Progenitor cell of endocrine pancreas (in vitro differentiated cells): ENCODE measurements at regions not wholly inside any gene's neighbourhood (a gene's known extent, or its start where the extent isn't known, plus 50 kb on each side); places are given as distances from the start of the nearest gene placed in this dataset.

ENCODE experiments used
- DNase-seq: peaks from one replicate; pipeline ENCODE4 v3.0.0; 2021; ENCODE audit warnings: low spot score; ENCODE audit not compliant: unreplicated experiment
- H3K27ac Mint-ChIP-seq: 2 replicates; pipeline ENCODE4 v1.8.0; 2021; ENCODE audit warnings: mild to moderate bottlenecking, moderate library complexity, mixed read lengths
- H3K27me3 Mint-ChIP-seq: 2 replicates; pipeline ENCODE4 v1.8.0; 2021; ENCODE audit warnings: mixed read lengths
- H3K36me3 Mint-ChIP-seq: 2 replicates; pipeline ENCODE4 v1.8.0; 2022; ENCODE audit warnings: mixed read lengths; ENCODE audit not compliant: insufficient read depth
- H3K4me1 Mint-ChIP-seq: 2 replicates; pipeline ENCODE4 v1.8.0; 2021; ENCODE audit warnings: low read depth, mixed read lengths
- H3K4me3 Mint-ChIP-seq: 2 replicates; pipeline ENCODE4 v1.8.0; 2021; ENCODE audit warnings: low read depth, mild to moderate bottlenecking, moderate library complexity, mixed read lengths
- H3K9me3 Mint-ChIP-seq: 2 replicates; pipeline ENCODE4 v1.8.0; 2021; ENCODE audit warnings: low read depth, mixed read lengths
- TF ChIP-seq, protein P1 (sequence below): fragments of 200-600 bp; sonication (generic); IDR thresholded peaks from one replicate; pipeline ENCODE4 v1.5.0; 2021; ENCODE audit warnings: antibody characterized with exemption, mild to moderate bottlenecking; ENCODE audit not compliant: unreplicated experiment

DNA sequence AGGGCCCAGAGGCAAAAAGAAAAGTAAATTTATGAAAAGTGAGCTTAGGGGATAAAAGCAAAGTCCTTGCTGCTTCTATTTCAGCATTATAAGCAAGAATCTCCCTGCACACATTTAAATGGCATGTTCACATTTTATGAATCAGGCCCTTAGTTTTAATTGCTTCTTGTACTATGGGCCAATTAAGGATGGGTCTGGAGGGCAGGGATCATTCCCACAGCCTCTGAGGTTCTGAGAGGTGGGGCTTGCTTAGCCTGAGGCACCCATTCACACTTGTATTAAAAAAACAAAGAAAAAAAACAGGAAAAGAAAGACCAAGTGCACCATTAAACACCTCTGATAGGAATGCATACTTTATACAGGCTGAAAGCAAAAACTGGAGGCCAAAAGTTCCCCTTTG, 565.1 kb downstream of the BCL11A start:
- Mint-ChIP-seq H3K9me3 (no peaks in the 10 kb centered on the region), H3K4me1 (no peaks in the 10 kb centered on the region), H3K27me3 (peaks cover 3% of the 10 kb centered on the region), H3K4me3 (no peak overlapping the region), H3K36me3 (no peaks in the 10 kb centered on the region), H3K27ac (no peak overlapping the region)
- DNase-seq = no peak
- TF ChIP-seq, protein P1, sequence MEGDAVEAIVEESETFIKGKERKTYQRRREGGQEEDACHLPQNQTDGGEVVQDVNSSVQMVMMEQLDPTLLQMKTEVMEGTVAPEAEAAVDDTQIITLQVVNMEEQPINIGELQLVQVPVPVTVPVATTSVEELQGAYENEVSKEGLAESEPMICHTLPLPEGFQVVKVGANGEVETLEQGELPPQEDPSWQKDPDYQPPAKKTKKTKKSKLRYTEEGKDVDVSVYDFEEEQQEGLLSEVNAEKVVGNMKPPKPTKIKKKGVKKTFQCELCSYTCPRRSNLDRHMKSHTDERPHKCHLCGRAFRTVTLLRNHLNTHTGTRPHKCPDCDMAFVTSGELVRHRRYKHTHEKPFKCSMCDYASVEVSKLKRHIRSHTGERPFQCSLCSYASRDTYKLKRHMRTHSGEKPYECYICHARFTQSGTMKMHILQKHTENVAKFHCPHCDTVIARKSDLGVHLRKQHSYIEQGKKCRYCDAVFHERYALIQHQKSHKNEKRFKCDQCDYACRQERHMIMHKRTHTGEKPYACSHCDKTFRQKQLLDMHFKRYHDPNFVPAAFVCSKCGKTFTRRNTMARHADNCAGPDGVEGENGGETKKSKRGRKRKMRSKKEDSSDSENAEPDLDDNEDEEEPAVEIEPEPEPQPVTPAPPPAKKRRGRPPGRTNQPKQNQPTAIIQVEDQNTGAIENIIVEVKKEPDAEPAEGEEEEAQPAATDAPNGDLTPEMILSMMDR = no peak

DNA sequence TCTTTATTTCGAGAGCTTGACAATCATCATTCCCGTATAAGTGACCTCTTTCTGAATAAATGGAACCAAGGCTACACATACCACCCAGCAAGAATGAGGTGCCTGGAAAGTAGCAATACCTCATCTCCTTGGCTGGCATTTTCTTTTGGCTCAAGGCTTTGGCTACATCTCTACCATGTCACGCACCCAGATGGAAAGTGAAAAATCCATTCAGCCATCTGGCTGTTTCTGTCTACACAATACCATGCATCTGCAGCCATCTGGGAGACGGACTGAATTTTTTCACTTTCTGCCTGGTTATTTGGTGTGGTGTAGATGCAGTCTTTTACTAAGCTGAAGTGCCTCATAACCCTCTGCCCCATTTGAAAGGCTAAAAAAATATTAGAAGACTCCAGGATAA, 566.9 kb downstream of the BCL11A start:
- Mint-ChIP-seq H3K36me3 (no peaks in the 10 kb centered on the region), H3K27ac (no peak overlapping the region)
- TF ChIP-seq, protein P1 = no peak

DNA sequence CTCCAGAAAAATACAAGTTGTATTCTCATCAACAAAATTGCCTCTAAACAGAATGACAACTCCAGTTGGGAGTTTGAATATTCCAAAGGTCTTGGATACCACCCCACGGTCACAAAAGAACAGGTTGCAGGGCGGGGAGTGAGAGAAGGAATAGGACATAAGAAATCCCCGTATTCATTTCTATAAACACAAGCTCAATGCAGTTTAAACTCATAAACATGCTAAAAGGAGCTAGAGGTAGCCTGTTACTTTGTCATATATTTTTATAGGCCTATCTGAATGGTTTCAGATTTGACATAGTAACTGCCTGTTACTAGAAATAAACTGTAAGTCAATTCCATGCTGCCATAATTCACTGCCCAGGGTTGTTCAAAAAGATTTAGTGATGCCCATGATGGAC, 567.5 kb downstream of the BCL11A start:
- H3K9me3 Mint-ChIP-seq = no peaks in the 10 kb centered on the region
- H3K27me3 Mint-ChIP-seq = no peaks in the 10 kb centered on the region
- no peak for DNase-seq
- no peaks in the 10 kb centered on the region for H3K4me1 Mint-ChIP-seq
- H3K36me3 Mint-ChIP-seq = no peaks in the 10 kb centered on the region
- TF ChIP-seq, protein P1 = no peak
- no peak overlapping the region for H3K27ac Mint-ChIP-seq
- H3K4me3 Mint-ChIP-seq = no peak overlapping the region

More for the DNA sequence above, 566.9 kb downstream of the BCL11A start:
- H3K4me1 Mint-ChIP-seq = no peaks in the 10 kb centered on the region
- no peaks in the 10 kb centered on the region for H3K9me3 Mint-ChIP-seq
- DNase-seq = no peak
- peaks cover 2% of the 10 kb centered on the region for H3K27me3 Mint-ChIP-seq
- no peak overlapping the region for H3K4me3 Mint-ChIP-seq

DNA sequence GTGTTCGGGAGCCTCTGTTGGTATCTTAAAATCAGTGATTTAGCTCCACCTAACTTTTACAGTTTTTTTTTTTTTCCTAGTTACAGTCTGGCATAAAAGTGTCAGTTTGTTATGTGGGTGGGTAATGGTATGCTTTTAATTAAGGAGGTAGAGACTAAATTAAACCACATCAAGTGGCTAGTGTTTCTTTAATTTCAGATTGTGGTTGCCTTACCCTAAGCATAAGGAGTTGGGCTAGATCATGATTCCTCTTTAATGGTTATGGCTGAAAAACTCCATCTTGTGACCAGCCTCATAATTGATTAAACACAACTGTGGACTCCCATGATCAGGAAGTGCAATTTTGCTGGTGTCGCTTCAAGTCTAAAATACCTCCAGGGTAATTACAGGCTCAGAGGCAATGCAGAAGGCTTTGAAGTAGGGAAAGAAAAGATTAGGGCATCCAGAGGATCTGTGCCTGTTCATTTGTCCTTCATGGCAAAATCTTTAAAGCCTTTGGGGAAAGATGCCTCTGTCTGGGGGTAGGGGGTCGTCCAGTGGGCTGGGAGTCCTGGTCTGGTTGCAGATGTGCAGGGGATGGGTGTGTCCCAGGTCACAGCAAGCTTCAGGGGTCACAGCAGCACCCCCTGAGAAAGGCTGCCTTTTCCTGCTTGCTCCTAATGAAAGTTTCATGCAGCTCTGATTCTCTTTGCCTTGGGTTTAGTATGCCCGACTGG, 579.2 kb downstream of the BCL11A start:
- Mint-ChIP-seq H3K27me3 (no peaks in the 10 kb centered on the region), H3K27ac (no peak overlapping the region), H3K36me3 (no peaks in the 10 kb centered on the region), H3K9me3 (no peaks in the 10 kb centered on the region), H3K4me1 (peaks cover 11% of the 10 kb centered on the region), H3K4me3 (no peak overlapping the region)
- DNase-seq = no peak
- TF ChIP-seq, protein P1 = no peak

DNA sequence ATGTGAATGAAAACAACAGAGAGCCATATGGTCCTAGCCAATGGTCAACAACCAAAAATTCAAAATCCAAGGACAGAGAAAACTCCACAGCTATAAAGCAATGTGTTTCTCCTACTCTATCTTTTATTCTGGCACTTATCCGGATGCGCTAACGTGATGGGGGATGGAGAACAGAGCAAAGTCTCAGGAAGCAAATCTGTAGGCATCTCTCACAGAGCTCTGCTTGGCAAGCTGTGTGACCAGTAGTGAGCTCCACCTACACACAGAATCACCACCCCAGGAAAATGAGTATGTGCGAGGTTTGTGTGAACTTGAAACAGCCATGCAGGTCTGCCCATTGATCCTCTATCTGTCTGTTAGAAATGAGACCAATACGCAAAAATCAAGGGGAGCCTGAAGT, 584.3 kb downstream of the BCL11A start:
- DNase-seq = no peak
- Mint-ChIP-seq H3K4me3 (no peak overlapping the region), H3K4me1 (peaks cover 3% of the 10 kb centered on the region), H3K27me3 (peaks cover 9% of the 10 kb centered on the region), H3K27ac (no peak overlapping the region), H3K9me3 (no peaks in the 10 kb centered on the region), H3K36me3 (no peaks in the 10 kb centered on the region)
- TF ChIP-seq, protein P1 = no peak
